HEK293 (cell line): ENCODE measurements at regions not wholly inside any gene's neighbourhood (a gene's known extent, or its start where the extent isn't known, plus 50 kb on each side); places are given as distances from the start of the nearest gene placed in this dataset.
"Not testable (repeated sequence)": the region's sequence is repeated elsewhere in the genome, so short reads cannot be mapped to it uniquely, and the experiment has no call there.

ENCODE experiments used
- CTCF ChIA-PET: fragments of 350-600 bp; formaldehyde crosslinking; extraction: SDS; loops from one replicate; lab custom pipeline; 2021; ENCODE audit warnings: antibody characterized with exemption; lab: Yijun Ruan, JAX
- POLR2A ChIA-PET: fragments of 300-600 bp; formaldehyde crosslinking; extraction: SDS; loops from one replicate; lab custom pipeline; 2020; ENCODE audit warnings: antibody characterized with exemption, inconsistent platforms; lab: Yijun Ruan, JAX
- H3K27ac ChIP-seq: fragments of 200-500 bp; sonication (Bioruptor generic); 2 replicates; pipeline ENCODE4 v1.5.1; 2014; ENCODE audit warnings: low read depth, low read length, control low read depth, inconsistent platforms; ENCODE audit errors: extremely low read depth
- H3K36me3 ChIP-seq, 2 experiments: fragments of 200-500 bp in 1 of 2; sonication (Bioruptor generic) in 1 of 2; 1 replicate in 1 of 2; 2 replicates in 1 of 2; pipeline ENCODE4 v1.5.1; 2014 to 2017; ENCODE audit warnings: inconsistent platforms in 2 of 2, low read length in 2 of 2; ENCODE audit not compliant: control insufficient read depth in 2 of 2, insufficient read depth in 1 of 2
- H3K4me1 ChIP-seq: fragments of 200-500 bp; sonication (Bioruptor generic); 2 replicates; pipeline ENCODE4 v1.5.1; 2014; ENCODE audit warnings: mild to moderate bottlenecking, low read length, inconsistent platforms; ENCODE audit not compliant: control insufficient read depth, insufficient read depth
- H3K4me3 ChIP-seq: 2 replicates; pipeline ENCODE4 v1.5.1; 2011; ENCODE audit warnings: low read depth, mild to moderate bottlenecking, control low read depth, low read length, moderate library complexity
- H3K9me3 ChIP-seq: fragments of 200-500 bp; sonication (Bioruptor generic); 2 replicates; pipeline ENCODE4 v1.5.1; 2014; ENCODE audit warnings: low read depth, low read length, inconsistent platforms; ENCODE audit not compliant: control insufficient read depth, insufficient read depth
- REST ChIP-seq: fragments of 450-650 bp; formaldehyde crosslinking; IDR thresholded peaks from 2 replicates; pipeline ENCODE4 v1.5.1; 2016; ENCODE audit warnings: missing biosample characterization, missing genetic modification characterization
- TSHZ1 ChIP-seq: fragments of 450-650 bp; formaldehyde crosslinking; IDR thresholded peaks from 2 replicates; pipeline ENCODE4 v1.5.1; 2016; ENCODE audit warnings: missing biosample characterization, missing genetic modification characterization, borderline replicate concordance
- ZBTB17 ChIP-seq: fragments of 450-650 bp; formaldehyde crosslinking; IDR thresholded peaks from 2 replicates; pipeline ENCODE4 v1.5.1; 2016; ENCODE audit warnings: missing biosample characterization, missing genetic modification characterization
- ZNF112 ChIP-seq: fragments of 450-650 bp; formaldehyde crosslinking; IDR thresholded peaks from 2 replicates; pipeline ENCODE4 v1.5.0; 2017; ENCODE audit warnings: missing biosample characterization, missing genetic modification characterization
- ZNF211 ChIP-seq: fragments of 450-650 bp; formaldehyde crosslinking; IDR thresholded peaks from 2 replicates; pipeline ENCODE4 v1.5.1; 2016; ENCODE audit warnings: low read depth, missing biosample characterization, missing genetic modification characterization
- ZNF366 ChIP-seq: fragments of 450-650 bp; formaldehyde crosslinking; conservative IDR thresholded peaks from 2 replicates; pipeline ENCODE4 v1.5.1; 2016; ENCODE audit warnings: missing biosample characterization, missing genetic modification characterization
- ZNF707 ChIP-seq: fragments of 450-650 bp; formaldehyde crosslinking; IDR thresholded peaks from 2 replicates; pipeline ENCODE4 v1.5.1; 2016; ENCODE audit warnings: missing biosample characterization, missing genetic modification characterization
- ZNF791 ChIP-seq: fragments of 450-650 bp; formaldehyde crosslinking; IDR thresholded peaks from 2 replicates; pipeline ENCODE4 v1.5.1; 2016; ENCODE audit warnings: missing biosample characterization, missing genetic modification characterization
- TF ChIP-seq, protein P1 (sequence below): fragments of 450-650 bp; formaldehyde crosslinking; IDR thresholded peaks from 2 replicates; pipeline ENCODE4 v1.5.1; 2016; ENCODE audit warnings: missing biosample characterization, missing genetic modification characterization

GRCh38 chr11:112623057-112623456 lies 338.2 kb upstream of the NCAM1 start:
- no peak overlapping the region for H3K27ac ChIP-seq
- H3K4me1 ChIP-seq, result no peaks in the 10 kb centered on the region
- no peak for TF ChIP-seq ZNF791 (tag by site-specific recombination)
- TF ChIP-seq, protein P1, sequence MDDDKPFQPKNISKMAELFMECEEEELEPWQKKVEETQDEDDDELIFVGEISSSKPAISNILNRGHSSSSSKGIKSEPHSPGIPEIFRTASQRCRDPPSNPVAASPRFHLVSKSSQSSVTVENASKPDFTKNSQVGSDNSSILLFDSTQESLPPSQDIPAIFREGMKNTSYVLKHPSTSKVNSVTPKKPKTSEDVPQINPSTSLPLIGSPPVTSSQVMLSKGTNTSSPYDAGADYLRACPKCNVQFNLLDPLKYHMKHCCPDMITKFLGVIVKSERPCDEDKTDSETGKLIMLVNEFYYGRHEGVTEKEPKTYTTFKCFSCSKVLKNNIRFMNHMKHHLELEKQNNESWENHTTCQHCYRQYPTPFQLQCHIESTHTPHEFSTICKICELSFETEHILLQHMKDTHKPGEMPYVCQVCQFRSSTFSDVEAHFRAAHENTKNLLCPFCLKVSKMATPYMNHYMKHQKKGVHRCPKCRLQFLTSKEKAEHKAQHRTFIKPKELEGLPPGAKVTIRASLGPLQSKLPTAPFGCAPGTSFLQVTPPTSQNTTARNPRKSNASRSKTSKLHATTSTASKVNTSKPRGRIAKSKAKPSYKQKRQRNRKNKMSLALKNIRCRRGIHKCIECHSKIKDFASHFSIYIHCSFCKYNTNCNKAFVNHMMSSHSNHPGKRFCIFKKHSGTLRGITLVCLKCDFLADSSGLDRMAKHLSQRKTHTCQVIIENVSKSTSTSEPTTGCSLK (tag by site-specific recombination), result no peak
- ChIA-PET CTCF (no interaction called here), POLR2A (no interaction called here)
- H3K4me3 ChIP-seq, result no peak overlapping the region
- no peaks in the 10 kb centered on the region for H3K9me3 ChIP-seq
- no peaks in the 10 kb centered on the region for H3K36me3 ChIP-seq

- POLR2A ChIA-PET, result no interaction called here
- CTCF ChIA-PET, result interaction anchor here (0.7 to 1.1 kb wide), 2 partner anchors 37 to 500 kb away, joined by 3 to 4 read pairs; no protein-coding TSS in a partner anchor
- Histone ChIP-seq H3K9me3 (no peaks in the 10 kb centered on the region), H3K4me3 (no peak overlapping the region), H3K4me1 (no peaks in the 10 kb centered on the region), H3K36me3 (no peaks in the 10 kb centered on the region)
- TF ChIP-seq ZNF211 (no peak), TSHZ1 (no peak), ZNF707 (no peak)
- TF ChIP-seq, all 188 proteins: peak for 0
- H3K27ac ChIP-seq, result no peak overlapping the region
These were observed 336.8 kb upstream of the NCAM1 start for GRCh38 chr11:112624431-112624830.

DNA sequence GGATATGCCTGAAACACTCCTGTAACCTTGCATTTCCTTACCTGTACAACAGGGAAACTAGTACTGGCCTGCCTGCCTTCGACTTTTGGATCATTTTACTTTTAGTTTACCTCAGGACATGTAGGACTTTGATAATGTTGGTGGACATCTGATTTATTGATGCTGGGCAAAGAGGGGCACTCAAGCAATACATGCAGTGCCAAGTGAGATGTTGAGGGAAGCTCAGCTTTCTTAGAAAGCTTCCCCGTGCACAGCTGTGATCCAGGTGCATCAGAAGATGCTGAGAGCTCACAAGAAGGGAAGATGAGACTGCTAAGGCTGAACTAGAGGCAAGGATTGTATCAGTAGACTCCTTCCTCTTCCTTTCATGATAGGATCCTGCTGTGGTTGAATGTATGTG lies 336.2 kb upstream of the NCAM1 start:
- POLR2A ChIA-PET, H3K4me1 ChIP-seq, H3K4me3 ChIP-seq, H3K27ac ChIP-seq, H3K9me3 ChIP-seq, H3K36me3 ChIP-seq: not testable (repeated sequence)
- CTCF ChIA-PET, result interaction anchor here (1.1 kb wide), 1 partner anchor 37 kb away, joined by 3 read pairs; no protein-coding TSS in a partner anchor

- TF ChIP-seq ZNF112 (no peak), REST (tag by site-specific recombination) (no peak), ZNF366 (tag by site-specific recombination) (no peak), ZBTB17 (no peak)
- TF ChIP-seq, all 188 proteins: peak for 0
- H3K36me3 ChIP-seq, result no peaks in the 10 kb centered on the region
- CTCF ChIA-PET, result no interaction called here
- H3K4me3 ChIP-seq, result no peak overlapping the region
- H3K9me3 ChIP-seq, result no peaks in the 10 kb centered on the region
- no peak overlapping the region for H3K27ac ChIP-seq
- POLR2A ChIA-PET, result no interaction called here
- H3K4me1 ChIP-seq, result no peaks in the 10 kb centered on the region
These were observed 335.4 kb upstream of the NCAM1 start for GRCh38 chr11:112625814-112626213.
